GM12872 (cell line): ENCODE measurements at regions not wholly inside any gene's neighbourhood (a gene's known extent, or its start where the extent isn't known, plus 50 kb on each side); places are given as distances from the start of the nearest gene placed in this dataset.

Experiments used
- TF ChIP-seq, protein P1 (sequence below): IDR thresholded peaks from 3 replicates; pipeline ENCODE4 v1.5.1; 2011; ENCODE audit warnings: low read depth, mild to moderate bottlenecking, low read length, moderate library complexity; ENCODE audit not compliant: insufficient read depth

DNA sequence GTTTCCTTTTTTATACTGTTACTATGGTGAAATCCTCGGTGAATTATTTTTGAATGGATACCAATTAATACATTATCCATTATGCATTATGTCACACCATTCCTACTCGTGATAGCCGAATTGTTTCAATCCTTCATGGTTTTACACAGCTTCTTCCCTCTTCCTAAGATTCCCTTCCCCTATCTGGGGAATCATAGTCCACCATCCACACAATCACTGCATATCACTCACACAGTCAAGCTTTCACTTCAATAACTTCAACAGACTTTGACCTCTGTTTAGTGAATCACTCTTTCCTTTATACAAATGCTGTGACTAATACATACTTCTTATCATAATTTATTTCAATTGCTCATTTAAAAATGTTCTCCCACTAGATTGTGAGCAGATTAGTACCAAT lies 1108.1 kb upstream of the LRRTM1 start:
- TF ChIP-seq, protein P1, sequence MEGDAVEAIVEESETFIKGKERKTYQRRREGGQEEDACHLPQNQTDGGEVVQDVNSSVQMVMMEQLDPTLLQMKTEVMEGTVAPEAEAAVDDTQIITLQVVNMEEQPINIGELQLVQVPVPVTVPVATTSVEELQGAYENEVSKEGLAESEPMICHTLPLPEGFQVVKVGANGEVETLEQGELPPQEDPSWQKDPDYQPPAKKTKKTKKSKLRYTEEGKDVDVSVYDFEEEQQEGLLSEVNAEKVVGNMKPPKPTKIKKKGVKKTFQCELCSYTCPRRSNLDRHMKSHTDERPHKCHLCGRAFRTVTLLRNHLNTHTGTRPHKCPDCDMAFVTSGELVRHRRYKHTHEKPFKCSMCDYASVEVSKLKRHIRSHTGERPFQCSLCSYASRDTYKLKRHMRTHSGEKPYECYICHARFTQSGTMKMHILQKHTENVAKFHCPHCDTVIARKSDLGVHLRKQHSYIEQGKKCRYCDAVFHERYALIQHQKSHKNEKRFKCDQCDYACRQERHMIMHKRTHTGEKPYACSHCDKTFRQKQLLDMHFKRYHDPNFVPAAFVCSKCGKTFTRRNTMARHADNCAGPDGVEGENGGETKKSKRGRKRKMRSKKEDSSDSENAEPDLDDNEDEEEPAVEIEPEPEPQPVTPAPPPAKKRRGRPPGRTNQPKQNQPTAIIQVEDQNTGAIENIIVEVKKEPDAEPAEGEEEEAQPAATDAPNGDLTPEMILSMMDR = no peak

DNA sequence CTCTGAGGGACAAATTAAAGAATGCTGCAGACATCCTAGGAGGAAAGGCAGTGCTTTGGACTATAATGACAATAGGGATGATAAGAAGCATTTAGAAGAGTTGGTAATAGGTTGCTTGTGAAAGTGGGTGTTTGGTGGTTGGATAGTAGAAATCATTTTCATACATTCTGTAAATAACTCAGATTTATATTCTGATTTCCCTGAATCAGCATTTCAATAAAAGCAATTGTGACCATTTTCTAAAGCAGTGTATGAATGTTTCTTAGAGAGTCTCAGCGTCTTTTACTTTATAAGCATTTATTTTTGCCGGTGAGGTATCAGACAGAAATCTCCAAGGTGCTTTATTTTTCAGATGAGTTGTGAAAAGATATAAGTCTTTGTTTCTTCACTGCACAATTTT lies 1099.0 kb upstream of the LRRTM1 start:
- TF ChIP-seq, protein P1 = no peak

- TF ChIP-seq, protein P1 = no peak
These were observed 1092.0 kb upstream of the LRRTM1 start for GRCh38 chr2:81396417-81397019.

DNA sequence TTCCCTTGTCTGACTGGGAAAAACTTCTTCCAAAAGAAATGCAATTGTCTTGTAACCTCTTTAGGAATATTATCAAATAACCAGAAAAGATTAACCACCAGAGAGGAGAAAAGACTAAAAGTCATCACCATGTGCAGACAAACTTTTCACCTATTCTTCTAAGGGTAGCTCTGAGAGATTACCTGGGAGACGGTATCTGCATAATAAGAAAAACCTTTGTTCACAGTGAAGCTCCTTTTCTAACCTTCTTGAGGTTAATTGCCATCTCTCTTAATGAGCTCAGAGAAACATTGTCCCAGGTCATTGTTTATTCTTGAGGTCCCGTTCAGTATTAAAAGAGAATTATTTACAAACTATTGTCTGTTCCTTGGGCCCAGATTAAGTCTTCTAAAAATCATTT lies 1091.2 kb upstream of the LRRTM1 start:
- TF ChIP-seq, protein P1 = no peak

DNA sequence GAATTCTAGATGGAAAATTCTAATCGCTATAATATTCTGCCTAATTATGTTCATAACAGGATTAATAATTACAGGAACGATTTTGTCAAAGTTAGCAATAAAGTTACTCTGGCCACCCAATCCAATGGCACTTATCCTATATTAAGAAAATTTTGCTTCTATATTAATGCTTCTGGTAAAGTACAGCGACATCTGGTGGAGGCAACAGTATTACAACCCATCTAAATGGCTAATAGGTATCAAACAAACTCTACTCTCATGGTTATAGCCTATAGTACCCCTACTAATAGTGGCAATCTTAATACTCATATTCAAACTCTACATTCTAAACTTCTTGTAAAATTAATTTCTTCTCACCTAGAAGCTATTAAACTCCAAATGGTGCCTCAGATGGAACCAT lies 1084.7 kb upstream of the LRRTM1 start:
- TF ChIP-seq, protein P1 = peak; percentile 28; the same call in 1 of the 3 replicates

DNA sequence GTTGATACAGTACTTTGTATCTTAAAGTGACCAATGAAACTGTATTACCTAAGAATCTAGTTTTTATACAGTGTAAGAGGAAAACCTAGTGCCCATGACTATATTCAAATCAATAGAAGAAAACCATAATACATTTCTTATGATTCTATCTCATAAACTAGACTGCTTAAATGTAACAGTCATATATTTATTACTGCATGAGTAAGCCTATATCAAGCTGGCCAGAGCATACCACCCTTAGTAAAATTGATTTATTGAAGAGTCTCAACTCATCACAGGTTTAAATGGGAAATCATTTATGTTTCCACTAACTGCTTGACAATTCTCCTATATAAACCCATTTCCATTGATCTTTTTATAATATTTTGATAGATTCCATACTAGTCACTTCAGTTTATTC lies 1059.2 kb upstream of the LRRTM1 start:
- TF ChIP-seq, protein P1 = no peak

- TF ChIP-seq, protein P1 = no peak
These were observed 1050.9 kb upstream of the LRRTM1 start for GRCh38 chr2:81355436-81355835.

DNA sequence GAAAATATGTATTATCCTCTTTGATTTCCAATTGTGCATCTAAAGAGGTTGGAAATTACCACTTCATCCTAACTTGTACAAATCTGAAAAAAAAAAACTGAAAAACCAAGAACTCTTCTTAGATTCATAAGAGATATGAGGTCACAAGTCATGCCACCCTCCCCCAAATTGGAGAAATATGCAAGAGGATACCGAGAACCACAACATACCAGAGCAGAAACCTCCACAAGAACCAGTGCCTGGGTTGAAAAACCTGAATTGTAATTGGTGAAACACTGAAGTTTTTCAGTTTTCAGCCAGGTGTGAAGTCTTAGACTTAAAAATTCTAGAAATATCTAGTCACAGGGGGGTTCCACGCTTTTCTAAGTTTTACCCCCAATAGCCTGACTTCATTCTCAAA lies 1029.5 kb upstream of the LRRTM1 start:
- TF ChIP-seq, protein P1 = no peak
